ENCODE measurements at regions not wholly inside any gene's neighbourhood (a gene's known extent, or its start where the extent isn't known, plus 50 kb on each side); places are given as distances from the start of the nearest gene placed in this dataset.

- Histone ChIP-seq H3K36me3 (ENCODE audit: control insufficient read depth, insufficient read depth, low read length) (no peaks in the 10 kb centered on the region), H3K4me3 (ENCODE audit: extremely low read depth, insufficient read depth, low read length, poor library complexity, severe bottlenecking) (no peak overlapping the region), H3K27ac (ENCODE audit: low read depth, low read length, severe bottlenecking) (no peak overlapping the region), H3K9me3 (ENCODE audit: control insufficient read depth, low read length) (no peaks in the 10 kb centered on the region), H3K4me1 (ENCODE audit: control insufficient read depth, insufficient read depth, low read length, poor library complexity, severe bottlenecking) (no peaks in the 10 kb centered on the region)
- WGBS, 2 experiments (ENCODE audit: insufficient coverage in 2 of 2), result 75 to 86% methylated on average over 1 of the region's 1 CpG
Observed at GRCh38 chr7:12783421-12784095, 96.1 kb downstream of the ARL4A start.

- Histone ChIP-seq H3K4me3 (ENCODE audit: extremely low read depth, insufficient read depth, low read length, poor library complexity, severe bottlenecking) (no peak overlapping the region), H3K9me3 (ENCODE audit: control insufficient read depth, low read length) (no peaks in the 10 kb centered on the region), H3K36me3 (ENCODE audit: control insufficient read depth, insufficient read depth, low read length) (no peaks in the 10 kb centered on the region), H3K4me1 (ENCODE audit: control insufficient read depth, insufficient read depth, low read length, poor library complexity, severe bottlenecking) (no peaks in the 10 kb centered on the region), H3K27ac (ENCODE audit: low read depth, low read length, severe bottlenecking) (no peak overlapping the region)
- 83 to 85% methylated on average over 1 to 3 of the region's 4 CpGs for WGBS, 2 experiments (ENCODE audit: insufficient coverage in 2 of 2)
Observed at GRCh38 chr7:12785473-12785872, 98.0 kb downstream of the ARL4A start.

GRCh38 chr7:12786494-12786893 lies 99.1 kb downstream of the ARL4A start:
- WGBS, 2 experiments (ENCODE audit: insufficient coverage in 2 of 2), result 97 to 100% methylated on average over 1 to 3 of the region's 4 CpGs
- no peak overlapping the region for H3K4me3 ChIP-seq (ENCODE audit: extremely low read depth, insufficient read depth, low read length, poor library complexity, severe bottlenecking)
- no peaks in the 10 kb centered on the region for H3K36me3 ChIP-seq (ENCODE audit: control insufficient read depth, insufficient read depth, low read length)
- no peaks in the 10 kb centered on the region for H3K9me3 ChIP-seq (ENCODE audit: control insufficient read depth, low read length)
- no peaks in the 10 kb centered on the region for H3K4me1 ChIP-seq (ENCODE audit: control insufficient read depth, insufficient read depth, low read length, poor library complexity, severe bottlenecking)
- H3K27ac ChIP-seq (ENCODE audit: low read depth, low read length, severe bottlenecking), result no peak overlapping the region

DNA sequence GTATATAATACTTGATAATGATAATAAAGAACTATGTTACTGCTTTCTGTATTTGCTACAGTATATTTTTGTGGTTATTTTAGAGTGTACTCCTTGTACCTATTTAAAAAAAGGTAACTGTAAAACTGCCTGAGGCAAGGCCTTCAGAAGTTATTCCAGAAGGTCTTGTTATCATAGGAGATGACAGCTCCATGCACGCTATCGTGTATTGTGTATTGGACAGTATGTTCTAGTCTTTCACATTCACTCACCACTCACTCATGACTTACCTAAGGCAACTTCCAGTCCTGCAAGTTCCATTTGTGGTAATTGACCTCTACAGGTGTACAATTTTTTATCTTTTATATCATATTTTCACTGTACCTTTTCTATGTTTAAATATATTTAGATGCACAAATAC lies 100.7 kb downstream of the ARL4A start:
- H3K9me3 ChIP-seq (ENCODE audit: control insufficient read depth, low read length), result no peaks in the 10 kb centered on the region
- no peak overlapping the region for H3K27ac ChIP-seq (ENCODE audit: low read depth, low read length, severe bottlenecking)
- no peaks in the 10 kb centered on the region for H3K36me3 ChIP-seq (ENCODE audit: control insufficient read depth, insufficient read depth, low read length)
- H3K4me1 ChIP-seq (ENCODE audit: control insufficient read depth, insufficient read depth, low read length, poor library complexity, severe bottlenecking), result no peaks in the 10 kb centered on the region
- H3K4me3 ChIP-seq (ENCODE audit: extremely low read depth, insufficient read depth, low read length, poor library complexity, severe bottlenecking), result no peak overlapping the region
- no CpG with 5 or more reads among the region's 2 CpGs for WGBS, 2 experiments (ENCODE audit: insufficient coverage in 2 of 2)

DNA sequence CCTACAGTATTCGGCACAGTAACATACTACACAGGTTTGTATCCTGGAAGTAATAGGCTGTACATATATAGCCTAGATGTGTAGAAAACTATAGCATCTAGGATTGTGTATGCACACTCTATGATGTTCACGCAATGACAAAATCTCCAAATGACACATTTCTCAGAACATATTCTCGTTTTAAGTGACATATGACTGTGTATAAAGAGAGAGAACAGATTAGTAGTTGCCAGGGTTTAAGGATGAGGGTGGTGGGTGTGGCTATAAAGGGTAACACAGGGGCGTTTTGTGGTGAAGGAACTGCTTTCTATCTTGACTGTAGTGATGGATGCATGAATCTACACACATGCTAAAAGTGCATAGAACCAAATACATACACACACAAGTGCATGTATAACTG lies 101.2 kb downstream of the ARL4A start:
- H3K9me3 ChIP-seq (ENCODE audit: control insufficient read depth, low read length), result no peaks in the 10 kb centered on the region
- WGBS, 2 experiments (ENCODE audit: insufficient coverage in 2 of 2), result no CpG with 5 or more reads among the region's 4 CpGs
- no peak overlapping the region for H3K4me3 ChIP-seq (ENCODE audit: extremely low read depth, insufficient read depth, low read length, poor library complexity, severe bottlenecking)

DNA sequence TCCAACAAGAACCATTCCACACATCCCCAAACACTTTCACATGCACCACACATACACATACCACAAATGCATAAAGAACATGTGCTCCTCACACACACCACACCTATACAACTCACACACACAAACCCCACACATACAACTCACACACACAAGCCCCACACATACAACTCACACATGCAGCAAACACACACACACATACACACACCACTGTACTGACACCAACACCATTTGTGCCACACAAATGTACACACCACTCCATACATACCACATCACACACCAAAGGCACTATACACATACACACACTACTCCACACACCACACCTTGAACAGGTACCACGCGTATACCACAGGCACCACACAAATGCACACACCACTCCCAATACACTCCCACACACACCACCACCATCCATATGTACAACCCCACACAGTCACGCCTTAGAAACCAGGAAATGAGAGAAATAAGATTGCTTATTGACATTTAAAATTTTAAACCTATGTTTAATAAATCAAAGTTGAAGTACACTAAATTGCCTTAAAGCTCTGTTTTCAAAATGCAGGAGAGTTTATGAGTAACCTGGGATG lies 107.4 kb downstream of the ARL4A start:
- no peaks in the 10 kb centered on the region for H3K36me3 ChIP-seq (ENCODE audit: control insufficient read depth, insufficient read depth, low read length)
- whole genome bisulfite sequencing, 2 experiments (ENCODE audit: insufficient coverage in 2 of 2), result 20 to 88% methylated on average over 1 to 2 of the region's 3 CpGs
- no peak overlapping the region for H3K4me3 ChIP-seq (ENCODE audit: extremely low read depth, insufficient read depth, low read length, poor library complexity, severe bottlenecking)
- H3K27ac ChIP-seq (ENCODE audit: low read depth, low read length, severe bottlenecking), result no peak overlapping the region
- H3K4me1 ChIP-seq (ENCODE audit: control insufficient read depth, insufficient read depth, low read length, poor library complexity, severe bottlenecking), result no peaks in the 10 kb centered on the region
- no peaks in the 10 kb centered on the region for H3K9me3 ChIP-seq (ENCODE audit: control insufficient read depth, low read length)

More for the DNA sequence above, 101.2 kb downstream of the ARL4A start:
- H3K4me1 ChIP-seq (ENCODE audit: control insufficient read depth, insufficient read depth, low read length, poor library complexity, severe bottlenecking), result no peaks in the 10 kb centered on the region
- no peak overlapping the region for H3K27ac ChIP-seq (ENCODE audit: low read depth, low read length, severe bottlenecking)
- no peaks in the 10 kb centered on the region for H3K36me3 ChIP-seq (ENCODE audit: control insufficient read depth, insufficient read depth, low read length)

DNA sequence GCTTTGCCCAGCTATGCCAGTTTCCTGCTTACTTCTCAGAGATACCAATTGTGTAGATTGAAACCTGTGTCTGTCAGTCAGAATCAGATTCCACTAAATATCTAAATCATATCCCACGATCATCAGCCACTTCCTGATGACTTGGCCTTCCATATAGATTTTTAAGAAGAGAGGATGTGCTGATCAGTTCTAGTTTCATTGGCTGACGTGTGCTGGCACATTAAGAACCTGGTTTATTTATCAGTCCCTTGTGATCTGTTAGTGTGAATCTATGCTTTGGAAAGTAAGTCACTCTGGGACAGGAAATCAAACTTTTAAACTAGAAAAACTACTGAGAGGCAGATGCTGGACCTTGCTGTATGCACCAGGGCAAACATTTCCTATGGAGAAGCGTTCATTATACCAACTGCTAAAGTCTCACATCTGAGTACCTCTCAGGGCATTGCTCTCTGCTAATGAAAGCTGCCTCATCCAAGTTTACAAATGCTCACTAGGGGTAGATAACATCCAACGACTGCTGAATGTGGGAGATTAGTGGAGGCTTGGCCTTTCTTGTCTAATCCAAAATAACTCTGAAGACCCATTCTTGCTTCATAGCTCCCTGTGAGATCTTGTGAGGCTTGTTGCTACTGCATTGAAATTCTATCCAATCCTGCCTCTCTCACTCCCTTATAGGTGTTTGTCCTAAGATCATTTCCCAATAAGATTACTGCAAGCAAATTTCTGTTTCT lies 109.1 kb downstream of the ARL4A start:
- Histone ChIP-seq H3K4me1 (ENCODE audit: control insufficient read depth, insufficient read depth, low read length, poor library complexity, severe bottlenecking) (no peaks in the 10 kb centered on the region), H3K27ac (ENCODE audit: low read depth, low read length, severe bottlenecking) (no peak overlapping the region), H3K4me3 (ENCODE audit: extremely low read depth, insufficient read depth, low read length, poor library complexity, severe bottlenecking) (no peak overlapping the region), H3K36me3 (ENCODE audit: control insufficient read depth, insufficient read depth, low read length) (no peaks in the 10 kb centered on the region), H3K9me3 (ENCODE audit: control insufficient read depth, low read length) (no peaks in the 10 kb centered on the region)
- 86 to 94% methylated on average over 2 of the region's 4 CpGs for WGBS, 2 experiments (ENCODE audit: insufficient coverage in 2 of 2)

- Histone ChIP-seq H3K9me3 (ENCODE audit: control insufficient read depth, low read length) (no peaks in the 10 kb centered on the region), H3K4me3 (ENCODE audit: extremely low read depth, insufficient read depth, low read length, poor library complexity, severe bottlenecking) (no peak overlapping the region), H3K4me1 (ENCODE audit: control insufficient read depth, insufficient read depth, low read length, poor library complexity, severe bottlenecking) (no peaks in the 10 kb centered on the region), H3K36me3 (ENCODE audit: control insufficient read depth, insufficient read depth, low read length) (no peaks in the 10 kb centered on the region), H3K27ac (ENCODE audit: low read depth, low read length, severe bottlenecking) (no peak overlapping the region)
- WGBS, 2 experiments (ENCODE audit: insufficient coverage in 2 of 2), result 84 to 100% methylated on average over 3 of the region's 3 CpGs
Observed at GRCh38 chr7:12800486-12800885, 113.1 kb downstream of the ARL4A start.

DNA sequence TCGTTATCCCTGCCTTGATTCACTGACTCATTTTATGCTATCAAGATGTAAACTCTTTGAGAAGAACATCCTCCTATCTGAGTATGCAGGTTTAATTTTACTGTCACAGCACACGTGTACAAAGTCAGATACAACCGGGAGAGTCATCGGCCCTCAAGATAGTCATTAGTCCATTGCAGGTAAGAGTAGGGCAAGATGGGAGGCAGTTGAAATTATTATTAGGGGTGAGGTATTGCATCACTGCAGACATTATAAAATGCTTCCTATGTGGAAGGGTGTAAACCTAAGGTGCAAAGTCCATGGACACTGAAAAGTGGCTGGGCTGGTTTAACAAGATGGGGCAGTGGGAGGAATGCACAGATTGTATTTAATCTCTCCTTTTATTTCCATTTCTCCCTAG lies 113.7 kb downstream of the ARL4A start:
- Histone ChIP-seq H3K4me3 (ENCODE audit: extremely low read depth, insufficient read depth, low read length, poor library complexity, severe bottlenecking) (no peak overlapping the region), H3K36me3 (ENCODE audit: control insufficient read depth, insufficient read depth, low read length) (no peaks in the 10 kb centered on the region), H3K9me3 (ENCODE audit: control insufficient read depth, low read length) (no peaks in the 10 kb centered on the region), H3K27ac (ENCODE audit: low read depth, low read length, severe bottlenecking) (no peak overlapping the region), H3K4me1 (ENCODE audit: control insufficient read depth, insufficient read depth, low read length, poor library complexity, severe bottlenecking) (no peaks in the 10 kb centered on the region)
- WGBS, 2 experiments (ENCODE audit: insufficient coverage in 2 of 2), result 73 to 84% methylated on average over 3 to 4 of the region's 4 CpGs

DNA sequence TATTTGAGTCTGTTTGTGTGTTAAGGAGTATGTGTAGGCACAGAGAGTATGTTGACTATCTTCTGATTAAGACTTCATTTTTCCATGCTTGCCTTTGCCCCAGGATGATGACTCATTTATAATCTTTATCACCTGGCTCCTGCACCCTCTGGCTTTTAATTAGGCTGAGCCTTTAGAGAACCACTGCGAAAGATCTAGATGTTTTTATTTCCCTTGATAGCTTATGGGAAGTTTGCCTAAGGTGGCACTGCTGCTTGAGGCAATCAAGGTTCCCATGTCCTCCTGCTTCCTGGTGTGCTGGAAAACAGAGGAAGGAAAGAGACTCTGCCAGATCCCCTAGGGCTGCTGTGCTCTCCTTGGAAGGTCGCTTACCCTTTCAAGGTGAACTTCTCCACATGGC lies 114.6 kb downstream of the ARL4A start:
- H3K4me1 ChIP-seq (ENCODE audit: control insufficient read depth, insufficient read depth, low read length, poor library complexity, severe bottlenecking), result no peaks in the 10 kb centered on the region
- no peaks in the 10 kb centered on the region for H3K36me3 ChIP-seq (ENCODE audit: control insufficient read depth, insufficient read depth, low read length)
- no peak overlapping the region for H3K27ac ChIP-seq (ENCODE audit: low read depth, low read length, severe bottlenecking)
- no peak overlapping the region for H3K4me3 ChIP-seq (ENCODE audit: extremely low read depth, insufficient read depth, low read length, poor library complexity, severe bottlenecking)
- H3K9me3 ChIP-seq (ENCODE audit: control insufficient read depth, low read length), result no peaks in the 10 kb centered on the region
- WGBS, 2 experiments (ENCODE audit: insufficient coverage in 2 of 2), result 100% methylated on average over 1 of the region's 2 CpGs

DNA sequence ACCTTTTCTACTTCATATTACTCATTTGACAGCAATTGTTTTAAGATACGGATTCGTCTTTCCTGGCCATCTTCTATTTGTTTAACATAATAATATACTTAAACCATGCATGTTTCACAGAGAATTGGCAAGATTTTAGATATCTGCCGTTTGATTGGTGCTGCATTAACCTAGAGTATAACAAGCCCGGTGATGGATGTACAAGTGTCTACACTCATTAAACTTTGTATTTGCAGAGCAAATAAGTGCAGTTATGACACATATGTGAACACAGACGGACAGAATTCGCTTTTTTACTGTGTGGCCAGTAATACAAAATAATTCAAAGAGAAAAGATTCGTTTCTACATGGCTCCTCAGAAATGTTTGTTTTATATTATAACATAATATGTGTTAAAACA lies 116.1 kb downstream of the ARL4A start:
- 100% methylated on average over 1 of the region's 7 CpGs; no CpG with 5 or more reads in 1 of the 2 experiments for WGBS, 2 experiments (ENCODE audit: insufficient coverage in 2 of 2)
- Histone ChIP-seq H3K4me3 (ENCODE audit: extremely low read depth, insufficient read depth, low read length, poor library complexity, severe bottlenecking) (no peak overlapping the region), H3K4me1 (ENCODE audit: control insufficient read depth, insufficient read depth, low read length, poor library complexity, severe bottlenecking) (no peaks in the 10 kb centered on the region)

More for the DNA sequence above, 116.1 kb downstream of the ARL4A start:
- Histone ChIP-seq H3K27ac (ENCODE audit: low read depth, low read length, severe bottlenecking) (no peak overlapping the region), H3K36me3 (ENCODE audit: control insufficient read depth, insufficient read depth, low read length) (no peaks in the 10 kb centered on the region), H3K9me3 (ENCODE audit: control insufficient read depth, low read length) (no peaks in the 10 kb centered on the region)
